ENCODE measurements at regions not wholly inside any gene's neighbourhood (a gene's known extent, or its start where the extent isn't known, plus 50 kb on each side); places are given as distances from the start of the nearest gene placed in this dataset.

DNA sequence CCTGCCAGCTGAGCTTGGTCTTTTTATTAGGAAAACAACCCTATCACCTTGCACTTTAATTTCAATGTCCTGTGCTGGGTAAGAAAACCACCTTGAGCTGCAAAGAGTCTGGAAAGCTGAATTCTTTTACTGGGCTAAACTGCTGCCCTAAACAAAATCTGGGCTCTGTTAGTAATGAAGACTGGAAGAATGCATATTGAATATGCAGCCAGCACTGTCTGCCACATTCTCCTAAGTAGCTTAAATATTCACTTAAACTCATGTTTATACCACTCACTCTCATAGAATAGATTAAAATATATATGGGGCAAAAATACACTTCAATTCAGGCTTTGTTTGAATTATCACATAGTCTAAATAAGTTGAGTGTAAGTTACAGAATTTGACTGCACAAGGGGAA lies 158.0 kb downstream of the TGFB2 start:
- Histone ChIP-seq H3K27ac (ENCODE audit: low read depth, low read length) (no peak overlapping the region), H3K9me2 (ENCODE audit: insufficient read depth) (no peaks in the 10 kb centered on the region), H2AFZ (ENCODE audit: low read depth, low read length, poor library complexity, severe bottlenecking) (no peak overlapping the region), H3K4me2 (ENCODE audit: low read length) (no peak overlapping the region), H3K9ac (ENCODE audit: low read length) (no peak overlapping the region), H3K27me3 (ENCODE audit: insufficient read depth, low read length) (no peaks in the 10 kb centered on the region), H3K36me3 (ENCODE audit: control insufficient read depth in 1 of 2, insufficient read depth in 2 of 2, low read length in 2 of 2) (no peaks in the 10 kb centered on the region), H4K20me1 (ENCODE audit: insufficient read depth) (no peaks in the 10 kb centered on the region), H3K9me3 (ENCODE audit: control insufficient read depth in 1 of 2, insufficient read depth in 1 of 2, low read depth in 1 of 2, low read length in 2 of 2) (peaks cover 3% of the 10 kb centered on the region in 2 experiments; a peak in 1 of 4 replicates), H3K4me1 (ENCODE audit: control insufficient read depth in 1 of 2, insufficient read depth in 2 of 2, low read length in 2 of 2) (peaks cover 10 to 18% of the 10 kb centered on the region in 2 experiments), H3K79me2 (ENCODE audit: insufficient read depth, low read length) (no peaks in the 10 kb centered on the region), H3K4me3 (replicated peaks in 1 of 2; ENCODE audit: low read depth in 1 of 2, low read length in 2 of 2) (no peak overlapping the region)
- ATAC-seq (no peak), DNase-seq (ENCODE audit: low read depth, low spot score) (no peak)
- ChIA-PET POLR2A (interaction anchor here (1.1 kb wide), 1 partner anchor 11 kb away, joined by 3 read pairs; no protein-coding TSS in a partner anchor), RAD21 (ENCODE audit: low non-redundant PET in 1 of 2, low total read pairs in 2 of 2, uncharacterized antibody in 2 of 2, unreplicated experiment in 2 of 2) (no interaction called here), CTCF (no interaction called here)
- TF ChIP-seq RAD21 (IDR thresholded peaks at IDR 0.05; ENCODE audit: low read depth) (no peak), EZH2phosphoT487 (IDR thresholded peaks at IDR 0.05; ENCODE audit: borderline replicate concordance) (no peak), JUND (IDR thresholded peaks at IDR 0.05) (no peak), SIN3A (IDR thresholded peaks at IDR 0.05; ENCODE audit: low read depth) (no peak), EGR1 (IDR thresholded peaks at IDR 0.05; ENCODE audit: low read depth) (no peak), CEBPB (IDR thresholded peaks at IDR 0.05; ENCODE audit: low read depth) (no peak), REST (IDR thresholded peaks at IDR 0.05; ENCODE audit: low read depth) (no peak), ZNF274 (IDR thresholded peaks at IDR 0.05; ENCODE audit: low read depth, low read length) (no peak), ZBTB33 (IDR thresholded peaks at IDR 0.05; ENCODE audit: extremely low read depth, insufficient replicate concordance, low read length) (no peak), TCF7L2 (IDR thresholded peaks at IDR 0.05; ENCODE audit: borderline replicate concordance, extremely low read depth, insufficient read depth, insufficient read length) (no peak), YY1 (IDR thresholded peaks at IDR 0.05; ENCODE audit: extremely low read depth, insufficient replicate concordance, low read depth, low read length) (no peak), POLR2A (IDR thresholded peaks at IDR 0.05; ENCODE audit: borderline replicate concordance, extremely low read depth, insufficient read depth, insufficient read length) (no peak), FOSL1 (IDR thresholded peaks at IDR 0.05; ENCODE audit: low read depth) (no peak), CBX3 (IDR thresholded peaks at IDR 0.05; ENCODE audit: low read depth) (no peak), ELF1 (IDR thresholded peaks at IDR 0.05; ENCODE audit: borderline replicate concordance, low read depth) (no peak), MAX (IDR thresholded peaks at IDR 0.05) (no peak), SP1 (IDR thresholded peaks at IDR 0.05; ENCODE audit: low read depth) (no peak)
- no TSS peak for BruUV-seq (replicated peaks)
- intact Hi-C loops (cut with micrococcal nuclease): no loop called here
